ENCODE measurements at regions not wholly inside any gene's neighbourhood (a gene's known extent, or its start where the extent isn't known, plus 50 kb on each side); places are given as distances from the start of the nearest gene placed in this dataset.

- TF ChIP-seq CTCF (IDR thresholded peaks at IDR 0.05 in 2 of 3, conservative IDR thresholded peaks at IDR 0.05 in 1 of 3; ENCODE audit: borderline replicate concordance in 1 of 3, insufficient read depth in 1 of 3, low read depth in 2 of 3, low read length in 2 of 3) (no peak), POLR2A (IDR thresholded peaks at IDR 0.05; ENCODE audit: borderline replicate concordance, extremely low read depth, insufficient read depth, insufficient read length) (no peak), MAX (IDR thresholded peaks at IDR 0.05) (no peak)
Measured at GRCh38 chr13:103607995-103608394, 541.8 kb upstream of the SLC10A2 start.

All from HCT116 (cell line).